Endothelial cell of umbilical vein (primary cell): ENCODE measurements at regions not wholly inside any gene's neighbourhood (a gene's known extent, or its start where the extent isn't known, plus 50 kb on each side); places are given as distances from the start of the nearest gene placed in this dataset.

Source experiments
- BruUV-seq: library from RNA; stranded (reverse); fragments of 400-500 nt; replicated peaks from 2 replicates; lab custom pipeline; 2021; lab: Mats Ljungman, UMichigan
- CTCF ChIA-PET: fragments of 300-600, 350-600 bp; sonication (Branson Sonifier 250); formaldehyde crosslinking; loops from one replicate; lab custom pipeline; 2021; ENCODE audit warnings: antibody characterized with exemption, inconsistent platforms; lab: Charles Lee
- POLR2A ChIA-PET: fragments of 300-600, 350-600 bp; sonication (Branson Sonifier 250); formaldehyde crosslinking; loops from one replicate; lab custom pipeline; 2021; ENCODE audit warnings: antibody characterized with exemption, inconsistent platforms; lab: Charles Lee
- DNase-seq: peaks from one replicate; pipeline ENCODE4 v3.0.0-alpha.2; 2011; ENCODE audit warnings: low read depth, low spot score
- FAIRE-seq: peaks from 2 replicates; lab custom pipeline; 2011; peaks lifted over from hg19 to GRCh38; lab: Jason Lieb, UNC
- H2AFZ ChIP-seq: 2 replicates; pipeline ENCODE4 v1.6.0; 2012; ENCODE audit warnings: low read depth, low read length, control low read depth, inconsistent platforms
- H3K27ac ChIP-seq: 2 replicates; pipeline ENCODE4 v1.5.1; 2011; ENCODE audit warnings: low read depth, mild to moderate bottlenecking, control low read depth, low read length, moderate library complexity; ENCODE audit not compliant: insufficient read depth
- H3K27me3 ChIP-seq, 2 experiments: 2 replicates each; pipeline versions ENCODE4 v1.6.0 to v1.6.1; 2011; ENCODE audit warnings: low read length in 2 of 2, mixed read lengths in 1 of 2; ENCODE audit not compliant: control insufficient read depth in 2 of 2, insufficient read depth in 2 of 2
- H3K36me3 ChIP-seq, 2 experiments: 2 replicates in 1 of 2; 3 replicates in 1 of 2; pipeline ENCODE4 v1.5.1; 2011; ENCODE audit warnings: low read length in 2 of 2, mild to moderate bottlenecking in 1 of 2, moderate library complexity in 1 of 2; ENCODE audit not compliant: control insufficient read depth in 2 of 2, insufficient read depth in 2 of 2; ENCODE audit errors: extremely low read depth in 1 of 2
- H3K4me1 ChIP-seq: 3 replicates; pipeline ENCODE4 v1.5.1; 2011; ENCODE audit warnings: mild to moderate bottlenecking, low read length; ENCODE audit not compliant: control insufficient read depth, insufficient read depth; ENCODE audit errors: extremely low read depth
- H3K4me2 ChIP-seq: 2 replicates; pipeline ENCODE4 v1.6.1; 2011; ENCODE audit warnings: low read length, control low read depth, mixed read lengths; ENCODE audit not compliant: insufficient read depth
- H3K4me3 ChIP-seq, 3 experiments: fragments of 200-600 bp in 1 of 3; sonication (generic), shearing (Covaris generic) in 1 of 3; replicated peaks in 1 of 3; 2 replicates each; pipeline ENCODE4 v1.5.1; 2011 to 2016; ENCODE audit warnings: control low read depth in 3 of 3, low read length in 3 of 3, mild to moderate bottlenecking in 2 of 3, inconsistent platforms in 1 of 3, low read depth in 1 of 3, moderate library complexity in 1 of 3; ENCODE audit not compliant: insufficient read depth in 1 of 3
- H3K79me2 ChIP-seq: 2 replicates; pipeline ENCODE4 v1.6.0; 2012; ENCODE audit warnings: low read length, inconsistent platforms; ENCODE audit not compliant: control insufficient read depth, insufficient read depth
- H3K9ac ChIP-seq: replicated peaks from 2 replicates; pipeline ENCODE3; 2011; ENCODE audit warnings: low read length, control low read depth; ENCODE audit not compliant: insufficient read depth; ENCODE audit errors: extremely low read depth
- H3K9me1 ChIP-seq: replicated peaks from 3 replicates; pipeline ENCODE4 v1.6.0; 2011; ENCODE audit warnings: mild to moderate bottlenecking, low read length; ENCODE audit not compliant: control insufficient read depth, insufficient read depth; ENCODE audit errors: extremely low read depth
- H3K9me3 ChIP-seq: replicated peaks from 2 replicates; pipeline ENCODE4 v1.5.1; 2012; ENCODE audit warnings: low read length, inconsistent platforms; ENCODE audit not compliant: control insufficient read depth, insufficient read depth
- H4K20me1 ChIP-seq: replicated peaks from 2 replicates; pipeline ENCODE3; 2011; ENCODE audit warnings: mild to moderate bottlenecking, low read length; ENCODE audit not compliant: control insufficient read depth, insufficient read depth; ENCODE audit errors: extremely low read depth
- CTCF ChIP-seq, 2 donors: IDR thresholded peaks; 1 replicate in 1 of 2; 2 replicates in 1 of 2; pipeline ENCODE4 v1.5.1; 2011; ENCODE audit warnings: low read length in 2 of 2, mild to moderate bottlenecking in 2 of 2, moderate library complexity in 2 of 2, control low read depth in 1 of 2, inconsistent platforms in 1 of 2, low read depth in 1 of 2; ENCODE audit not compliant: insufficient read depth in 1 of 2; ENCODE audit errors: extremely low read depth in 1 of 2
- EZH2 ChIP-seq: IDR thresholded peaks from 2 replicates; pipeline ENCODE4 v1.6.1; 2012; ENCODE audit warnings: borderline replicate concordance, low read depth, mild to moderate bottlenecking, moderate library complexity, low read length, inconsistent platforms; ENCODE audit not compliant: severe bottlenecking
- FOS ChIP-seq: IDR thresholded peaks from 2 replicates; pipeline ENCODE4 v1.6.1; 2011; ENCODE audit warnings: mild to moderate bottlenecking, low read length, moderate library complexity, borderline replicate concordance; ENCODE audit not compliant: insufficient read depth
- GATA2 ChIP-seq: IDR thresholded peaks from 2 replicates; pipeline ENCODE4 v1.7.0; 2011; ENCODE audit warnings: low read depth, mild to moderate bottlenecking, moderate library complexity, mixed read lengths, low read length; ENCODE audit not compliant: insufficient read length, insufficient read depth
- JUN ChIP-seq: IDR thresholded peaks from 2 replicates; pipeline ENCODE4 v1.6.1; 2011; ENCODE audit warnings: borderline replicate concordance, low read depth; ENCODE audit not compliant: insufficient read length, insufficient read depth
- MAX ChIP-seq: IDR thresholded peaks from 2 replicates; pipeline ENCODE4 v1.6.1; 2011; ENCODE audit not compliant: insufficient read depth, insufficient read length
- MYC ChIP-seq: IDR thresholded peaks from one replicate; pipeline ENCODE4 v1.6.1; 2011; ENCODE audit warnings: mild to moderate bottlenecking, low read depth, low read length
- POLR2A ChIP-seq: IDR thresholded peaks from 2 replicates; pipeline ENCODE4 v1.6.1; 2012; ENCODE audit warnings: low read depth, mild to moderate bottlenecking, control low read depth, low read length
- POLR2AphosphoS5 ChIP-seq: IDR thresholded peaks from 2 replicates; pipeline ENCODE4 v1.6.1; 2012; ENCODE audit warnings: low read depth, mild to moderate bottlenecking, control low read depth, low read length, moderate library complexity; ENCODE audit not compliant: insufficient read depth
- dilution Hi-C: fragments of 300-500 bp; cut with MboI; formaldehyde crosslinking; loops from one replicate; pipeline ENCODE4 v1.15.0; 2019; ENCODE audit warnings: low sequenced_read_pairs; ENCODE audit not compliant: extremely low pct_ligation_motif_present
- intact Hi-C: fragments of 100-400 bp; cut with micrococcal nuclease; formaldehyde crosslinking; loops from one replicate; pipeline ENCODE4 v1.10.0; 2022

GRCh38 chr4:153109296-153109849, 94.9 kb upstream of the TRIM2 start:
- BruUV-seq = no TSS peak
- dilution Hi-C loops = no loop called here
- Histone ChIP-seq H3K27me3 (peaks cover 2 to 5% of the 10 kb centered on the region in 2 experiments), H3K4me3 (no peak overlapping the region), H3K9me3 (no peaks in the 10 kb centered on the region), H3K9ac (no peak overlapping the region), H2AFZ (no peak overlapping the region), H3K36me3 (no peaks in the 10 kb centered on the region), H3K4me1 (no peaks in the 10 kb centered on the region), H4K20me1 (no peaks in the 10 kb centered on the region), H3K4me2 (no peak overlapping the region), H3K27ac (no peak overlapping the region), H3K9me1 (no peaks in the 10 kb centered on the region), H3K79me2 (no peaks in the 10 kb centered on the region)
- FAIRE-seq = no peak
- DNase-seq = no peak
- POLR2A ChIA-PET = no interaction called here
- intact Hi-C loops = no loop called here
- TF ChIP-seq GATA2 (no peak), CTCF (IDR thresholded peaks at IDR 0.05; ENCODE audit: extremely low read depth in 1 of 2, insufficient read depth in 1 of 2, low read depth in 1 of 2, low read length in 2 of 2) (no peak), POLR2AphosphoS5 (no peak), JUN (no peak), MAX (no peak), MYC (no peak), EZH2 (no peak), FOS (no peak), POLR2A (no peak)
- CTCF ChIA-PET = interaction anchor here (0.9 to 1.2 kb wide), 3 partner anchors 17 to 26 kb away, joined by 3 read pairs; no protein-coding TSS in a partner anchor
